Kasumi-1 (cell line): ENCODE measurements at regions not wholly inside any gene's neighbourhood (a gene's known extent, or its start where the extent isn't known, plus 50 kb on each side); places are given as distances from the start of the nearest gene placed in this dataset.

Source experiments
- DNase-seq, 2 experiments: peaks; one replicate each; lab custom pipeline; 2025; lab: John Stamatoyannopoulos, UW

GRCh38 chr21:17454315-17455027, 58.4 kb upstream of the CXADR start:
- peak; percentile 29 to 34 for DNase-seq

DNA sequence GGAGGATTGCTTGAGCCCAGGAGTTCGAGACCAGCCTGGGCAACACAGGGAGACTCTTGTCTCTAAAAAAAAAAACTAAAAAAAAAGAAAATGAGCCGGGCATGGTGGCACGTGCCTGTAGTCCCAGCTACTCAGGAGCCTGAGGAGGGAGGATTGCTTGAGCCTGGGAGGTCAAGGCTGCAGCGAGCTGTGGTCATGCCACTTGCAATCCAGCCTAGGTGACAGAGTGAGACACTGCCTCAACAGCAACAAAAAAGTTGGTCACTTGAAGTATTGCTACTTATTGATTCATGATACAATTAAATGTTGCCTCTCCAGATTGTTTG, 57.9 kb upstream of the CXADR start:
- DNase-seq: no peak

- DNase-seq: no peak
Measured at GRCh38 chr21:17455451-17455850, 57.4 kb upstream of the CXADR start.

- DNase-seq: no peak
Measured at GRCh38 chr21:17458279-17458678, 54.6 kb upstream of the CXADR start.

DNA sequence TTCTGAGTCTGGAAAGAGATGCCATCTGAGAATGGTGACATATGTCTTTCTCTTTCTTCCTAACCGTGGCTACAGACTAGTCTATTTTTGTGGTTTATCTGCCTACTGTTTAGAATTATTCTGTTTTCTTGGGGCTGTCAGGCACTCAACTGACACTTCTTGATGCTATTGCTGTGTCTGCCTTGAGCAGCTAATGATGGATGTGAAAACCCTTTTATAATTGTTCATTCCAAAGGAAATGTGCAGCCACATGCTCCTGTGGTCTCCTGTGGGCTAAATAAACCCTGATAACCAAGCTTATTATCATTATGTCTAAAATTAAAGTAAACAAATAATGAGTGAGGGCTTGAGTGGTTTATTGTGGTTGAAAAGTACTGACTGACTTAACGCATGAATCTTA, 52.7 kb upstream of the CXADR start:
- DNase-seq: no peak

GRCh38 chr21:17461014-17461413, 51.8 kb upstream of the CXADR start:
- no peak for DNase-seq

- no peak for DNase-seq
Measured at GRCh38 chr21:17461582-17461981, 51.3 kb upstream of the CXADR start.

DNA sequence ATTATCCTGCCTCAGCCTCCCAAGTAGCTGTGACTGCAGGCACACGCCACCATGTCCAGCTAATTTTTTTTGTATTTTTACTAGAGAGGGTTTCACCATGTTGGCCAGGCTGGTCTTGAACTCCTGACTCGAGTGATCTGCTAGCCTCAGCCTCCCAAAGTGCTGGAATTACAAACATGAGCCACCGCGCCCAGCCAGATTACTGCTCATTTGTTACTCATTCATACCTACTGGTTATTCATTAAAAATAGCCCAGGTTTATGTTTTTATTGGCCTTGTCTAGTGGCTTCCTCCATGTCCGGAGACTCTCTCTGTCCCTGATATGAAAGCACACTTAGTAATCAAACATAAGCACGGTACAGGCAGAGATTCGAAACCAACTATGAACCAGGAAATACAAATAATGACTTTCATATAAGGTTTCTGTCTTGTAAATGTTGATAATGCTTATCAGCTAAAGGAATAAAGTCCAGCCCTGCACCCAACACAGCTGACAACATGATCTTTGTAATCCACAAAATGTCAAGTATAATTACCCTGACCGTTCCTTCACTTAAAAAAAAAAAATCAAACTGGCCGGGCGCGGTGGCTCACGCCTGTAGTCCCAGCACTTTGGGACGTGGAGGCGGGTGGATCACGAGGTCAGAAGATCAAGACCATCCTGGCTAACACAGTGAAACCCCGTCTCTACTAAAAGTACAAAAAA, 50.4 kb upstream of the CXADR start:
- no peak for DNase-seq
